ENCODE measurements at regions not wholly inside any gene's neighbourhood (a gene's known extent, or its start where the extent isn't known, plus 50 kb on each side); places are given as distances from the start of the nearest gene placed in this dataset.

GRCh38 chr5:68954618-68954910 is 139.2 kb upstream of the SLC30A5 start:
- no peak overlapping the region for H3K4me3 ChIP-seq
- no peaks in the 10 kb centered on the region for H3K27me3 ChIP-seq (replicated peaks in 1 of 7)
- DNase-seq = no peak
- no peaks in the 10 kb centered on the region for H3K4me1 ChIP-seq
- H3K27ac ChIP-seq = no peak overlapping the region
- H3K36me3 ChIP-seq = no peaks in the 10 kb centered on the region
- no peak for TF ChIP-seq POLR2A (IDR thresholded peaks at IDR 0.05)
- no peak for TF ChIP-seq CTCF (IDR thresholded peaks at IDR 0.05 in 8 of 11, conservative IDR thresholded peaks at IDR 0.05 in 3 of 11)
- TF ChIP-seq POLR2AphosphoS5 (IDR thresholded peaks at IDR 0.05) = no peak
- intact Hi-C loops (cut with DNase I; ENCODE audit: low total_unique reads) = no loop called here
- H3K9me3 ChIP-seq = no peaks in the 10 kb centered on the region
- 77 to 89% (median 87%) methylated on average over 2 of the region's 2 CpGs for WGBS, 5 donors

GRCh38 chr5:68957591-68957990 is 136.2 kb upstream of the SLC30A5 start:
- no peaks in the 10 kb centered on the region for H3K36me3 ChIP-seq

DNA sequence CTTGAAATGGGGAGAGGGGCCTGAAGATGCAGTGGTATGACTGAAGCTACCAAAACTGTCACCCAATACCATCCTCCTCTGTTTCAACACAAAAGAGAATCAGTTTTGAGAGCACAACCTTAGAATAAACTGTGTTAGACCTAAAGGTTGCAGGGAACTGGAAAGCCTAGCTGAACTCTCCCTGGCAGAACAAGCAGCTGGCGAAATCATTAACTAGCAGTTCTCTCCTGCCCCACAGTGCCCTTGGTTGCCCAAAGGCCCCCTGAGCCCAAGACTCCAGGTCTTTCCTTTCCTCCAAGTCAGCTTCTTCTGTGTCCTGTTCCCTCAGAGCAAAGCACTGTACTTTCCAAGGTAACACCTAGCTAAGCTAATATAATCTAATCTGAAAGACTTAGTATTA is 135.4 kb upstream of the SLC30A5 start:
- H3K36me3 ChIP-seq = no peaks in the 10 kb centered on the region
- peaks cover 0 to 5% (median 0%) of the 10 kb centered on the region in 6 donors for H3K4me1 ChIP-seq
- H3K27ac ChIP-seq = no peak overlapping the region
- DNase-seq = no peak
- no peak overlapping the region for H3K4me3 ChIP-seq
- WGBS, 5 donors = 80 to 96% (median 89%) methylated on average over 1 of the region's 1 CpG
- no peaks in the 10 kb centered on the region for H3K9me3 ChIP-seq
- TF ChIP-seq CTCF (IDR thresholded peaks at IDR 0.05 in 8 of 11, conservative IDR thresholded peaks at IDR 0.05 in 3 of 11) (no peak), POLR2AphosphoS5 (IDR thresholded peaks at IDR 0.05) (no peak), POLR2A (IDR thresholded peaks at IDR 0.05) (no peak)
- intact Hi-C loops (cut with DNase I; ENCODE audit: low total_unique reads) = no loop called here
- no peaks in the 10 kb centered on the region for H3K27me3 ChIP-seq (replicated peaks in 1 of 7)

More at GRCh38 chr5:68957591-68957990, 136.2 kb upstream of the SLC30A5 start:
- DNase-seq = no peak
- H3K27ac ChIP-seq = no peak overlapping the region
- no peaks in the 10 kb centered on the region for H3K9me3 ChIP-seq
- H3K4me3 ChIP-seq = no peak overlapping the region
- intact Hi-C loops (cut with DNase I; ENCODE audit: low total_unique reads) = no loop called here
- TF ChIP-seq CTCF (IDR thresholded peaks at IDR 0.05 in 8 of 11, conservative IDR thresholded peaks at IDR 0.05 in 3 of 11) (no peak), POLR2AphosphoS5 (IDR thresholded peaks at IDR 0.05) (no peak), POLR2A (IDR thresholded peaks at IDR 0.05) (no peak)
- H3K4me1 ChIP-seq = peaks cover 0 to under 1% (median 0%) of the 10 kb centered on the region in 6 donors
- H3K27me3 ChIP-seq (replicated peaks in 1 of 7) = no peaks in the 10 kb centered on the region

GRCh38 chr5:68960456-68960855 is 133.4 kb upstream of the SLC30A5 start:
- intact Hi-C loops (cut with DNase I; ENCODE audit: low total_unique reads) = loop anchor here (5.0 kb wide), 1 partner anchor 673 kb away; no protein-coding TSS in a partner anchor
- no peak for TF ChIP-seq POLR2AphosphoS5 (IDR thresholded peaks at IDR 0.05)
- no peak for TF ChIP-seq POLR2A (IDR thresholded peaks at IDR 0.05)
- TF ChIP-seq CTCF (IDR thresholded peaks at IDR 0.05 in 8 of 11, conservative IDR thresholded peaks at IDR 0.05 in 3 of 11) = no peak
- H3K27me3 ChIP-seq (replicated peaks in 1 of 7) = no peaks in the 10 kb centered on the region
- no peaks in the 10 kb centered on the region for H3K36me3 ChIP-seq
- peaks cover 0 to 5% (median 0%) of the 10 kb centered on the region in 6 donors for H3K4me1 ChIP-seq
- 48 to 70% (median 62%) methylated on average over 4 of the region's 4 CpGs for WGBS, 5 donors
- no peaks in the 10 kb centered on the region for H3K9me3 ChIP-seq
- no peak for DNase-seq
- no peak overlapping the region for H3K4me3 ChIP-seq
- H3K27ac ChIP-seq = no peak overlapping the region
